ENCODE measurements at regions not wholly inside any gene's neighbourhood (a gene's known extent, or its start where the extent isn't known, plus 50 kb on each side); places are given as distances from the start of the nearest gene placed in this dataset.
"Not testable (repeated sequence)": the region's sequence is repeated elsewhere in the genome, so short reads cannot be mapped to it uniquely, and the experiment has no call there.

DNA sequence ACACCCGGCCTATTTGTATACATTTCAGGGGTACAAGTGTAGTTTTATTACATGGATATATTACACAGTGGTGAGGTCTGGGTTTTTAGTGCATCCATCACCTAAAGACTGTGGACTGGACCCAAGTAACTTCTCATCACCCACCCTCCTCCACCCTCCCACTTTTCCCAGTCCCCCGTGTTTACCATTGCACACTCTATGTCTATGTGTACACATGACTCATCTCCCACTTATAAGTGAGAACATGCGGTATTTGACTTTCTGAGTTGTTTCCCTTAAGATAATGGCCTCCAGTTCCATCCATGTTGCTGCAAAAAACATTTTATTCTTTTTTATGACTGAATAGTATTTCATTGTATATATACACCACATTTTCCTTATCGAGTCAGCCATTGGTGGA lies 98.9 kb upstream of the WAC start:
- no peak for DNase-seq (ENCODE audit: low read depth in 4 of 4, low spot score in 3 of 4)

DNA sequence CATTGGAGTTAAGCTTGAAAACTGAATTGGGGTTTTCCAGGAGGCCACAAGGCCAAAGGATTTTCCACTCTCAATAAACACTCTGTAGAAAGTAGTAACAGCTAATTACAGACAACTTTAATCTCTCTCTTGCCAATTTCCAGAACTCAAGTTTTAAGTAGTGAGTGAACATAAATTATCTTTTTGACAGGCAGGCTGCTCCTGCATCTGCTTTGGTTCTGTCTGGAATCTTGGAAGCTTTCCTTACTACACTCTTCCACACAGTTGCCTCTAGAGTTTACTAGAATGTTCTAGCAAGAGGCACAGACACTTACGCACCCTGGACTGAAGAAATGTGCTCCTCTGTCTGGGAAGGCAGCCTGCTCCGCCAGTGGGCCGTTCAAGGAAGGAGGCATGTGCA lies 90.5 kb upstream of the WAC start:
- no peak for DNase-seq (ENCODE audit: low read depth in 4 of 4, low spot score in 3 of 4)

DNA sequence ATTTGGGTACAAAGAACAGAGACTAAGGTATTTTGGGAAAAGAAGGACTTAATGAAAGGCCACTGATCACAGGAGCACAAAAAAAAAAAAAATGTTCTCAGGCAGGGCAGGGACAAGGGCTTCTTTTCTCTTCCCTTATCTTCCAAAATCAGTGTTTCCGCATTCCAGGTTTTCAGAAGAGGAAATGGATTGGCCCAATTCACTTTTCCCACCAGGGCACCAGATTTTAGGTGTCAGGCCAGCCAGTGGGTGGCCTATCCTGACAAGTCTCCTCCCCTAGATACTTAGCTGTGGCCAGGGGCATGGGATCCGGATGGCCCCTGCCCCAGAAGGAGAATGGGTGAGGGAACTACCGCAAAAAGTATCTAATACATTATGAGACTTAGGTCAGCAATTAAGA lies 88.9 kb upstream of the WAC start:
- no peak for DNase-seq (ENCODE audit: low read depth in 4 of 4, low spot score in 3 of 4)

DNA sequence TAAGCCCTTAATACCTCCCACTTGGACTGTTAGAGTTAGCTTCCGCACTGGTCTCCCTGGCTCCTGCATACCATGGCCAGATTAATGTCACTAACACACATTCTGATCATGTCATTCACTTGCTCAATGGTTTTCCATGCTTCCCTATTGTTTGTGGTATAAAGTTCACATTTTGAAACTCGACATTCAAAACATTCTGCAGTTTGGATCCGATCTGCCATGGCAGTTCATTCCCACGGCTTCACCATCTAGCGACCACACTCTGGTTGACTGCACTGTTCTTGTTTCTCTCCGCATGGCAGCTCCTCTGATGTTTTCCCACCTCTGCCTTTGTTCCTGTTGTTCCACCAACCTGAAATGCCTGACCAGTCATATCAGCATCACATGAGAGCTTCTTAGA lies 87.4 kb upstream of the WAC start:
- DNase-seq (ENCODE audit: low read depth in 4 of 4, low spot score in 3 of 4): peak in 2 of 4 donors; percentile 5 to 21

DNA sequence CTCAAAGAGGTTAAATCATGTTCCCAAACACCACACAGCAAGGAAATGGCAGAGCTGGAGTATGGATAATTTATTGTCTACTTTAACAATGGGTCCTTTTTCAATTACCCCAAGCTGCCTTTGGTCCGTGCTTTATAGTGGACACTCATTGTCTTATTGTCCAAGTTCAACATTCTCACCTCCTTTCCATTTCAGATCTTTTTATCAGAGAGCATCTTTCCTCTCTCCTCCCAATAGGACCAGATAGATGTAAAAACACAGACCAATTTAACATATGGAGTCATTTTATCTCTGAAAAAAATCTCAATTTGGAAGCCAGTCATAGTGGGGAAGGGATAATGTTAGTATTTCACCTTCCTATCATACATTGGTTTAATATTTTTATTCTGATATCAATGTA lies 83.5 kb upstream of the WAC start:
- no peak for DNase-seq (ENCODE audit: low read depth in 4 of 4, low spot score in 3 of 4)

DNA sequence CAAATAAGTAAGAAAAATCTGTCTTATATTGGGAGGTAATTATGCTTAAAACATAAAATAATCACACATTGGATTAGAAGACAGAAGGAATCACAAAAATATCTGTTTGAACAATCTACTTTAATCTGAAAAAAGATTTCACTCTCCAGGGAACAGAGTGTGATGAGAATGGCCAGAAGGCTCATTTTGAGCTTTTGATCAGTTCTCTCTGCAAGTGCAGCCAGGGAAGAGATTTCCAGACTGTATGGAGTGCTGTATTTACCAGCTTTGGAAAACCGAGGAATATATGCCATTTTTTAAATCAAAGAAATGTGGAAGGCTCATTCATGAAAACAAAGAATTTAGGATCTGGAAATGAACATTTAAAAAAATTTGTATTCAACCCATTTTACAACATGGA lies 83.0 kb upstream of the WAC start:
- DNase-seq (ENCODE audit: low read depth in 4 of 4, low spot score in 3 of 4): no peak

DNA sequence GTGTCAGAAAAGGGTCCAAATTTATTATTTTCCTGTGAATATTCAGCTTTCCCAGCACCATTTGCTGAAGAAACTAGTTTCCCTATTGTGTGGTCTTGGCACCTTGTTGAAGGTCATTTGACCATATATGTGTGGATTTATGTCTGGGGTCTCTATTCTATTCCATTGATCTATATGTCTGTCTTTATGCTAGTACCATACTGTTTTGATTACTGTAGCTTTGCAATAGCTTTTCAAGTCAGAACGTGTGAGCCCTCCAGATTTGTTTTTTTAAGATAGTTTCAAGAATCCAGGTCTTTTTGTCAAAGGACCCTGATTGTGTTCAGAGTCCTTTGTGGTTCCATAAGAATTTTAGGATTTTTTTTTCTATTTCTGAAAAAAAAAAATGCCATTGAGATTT lies 79.0 kb upstream of the WAC start:
- DNase-seq (ENCODE audit: low read depth in 4 of 4, low spot score in 3 of 4): no peak

DNA sequence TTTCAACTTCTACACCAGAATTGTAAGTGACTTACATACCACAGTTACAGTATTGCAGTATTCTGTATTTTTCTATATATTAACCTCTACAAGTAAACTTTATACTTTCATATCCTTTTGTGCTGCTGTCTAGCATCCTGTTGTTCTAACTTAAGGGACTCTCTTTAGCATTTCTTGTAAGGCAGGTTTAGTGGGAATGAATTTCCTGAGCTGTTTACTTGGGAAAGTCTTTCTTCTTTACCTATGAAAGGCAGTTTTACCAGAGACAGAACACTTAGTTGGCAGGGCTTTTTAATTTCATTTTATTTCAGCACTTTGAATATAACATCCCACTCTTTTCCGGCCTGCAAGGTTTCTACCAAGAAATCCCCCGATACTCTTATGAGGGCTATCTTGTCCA lies 75.8 kb upstream of the WAC start:
- no peak for DNase-seq (ENCODE audit: low read depth in 4 of 4, low spot score in 3 of 4)

DNA sequence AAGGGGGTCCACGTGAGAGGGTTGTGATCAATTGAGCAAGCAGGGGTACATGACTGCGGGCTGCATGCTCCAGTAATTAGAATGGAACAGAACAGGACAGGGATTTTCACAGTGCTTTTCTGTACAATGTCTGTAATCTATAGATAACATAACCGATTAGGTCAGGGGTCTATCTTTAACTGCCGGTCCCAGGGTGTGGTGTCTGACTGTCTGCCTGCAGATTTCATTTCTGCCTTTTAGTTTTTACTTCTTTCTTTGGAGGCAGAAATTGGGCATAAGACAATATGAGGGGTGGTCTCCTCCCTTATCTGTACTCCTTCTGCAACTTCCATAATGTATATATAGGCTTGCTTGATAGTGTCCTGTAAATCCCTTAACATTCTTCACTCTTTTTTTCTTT lies 75.0 kb upstream of the WAC start:
- DNase-seq (ENCODE audit: low read depth in 4 of 4, low spot score in 3 of 4): not testable (repeated sequence)

DNA sequence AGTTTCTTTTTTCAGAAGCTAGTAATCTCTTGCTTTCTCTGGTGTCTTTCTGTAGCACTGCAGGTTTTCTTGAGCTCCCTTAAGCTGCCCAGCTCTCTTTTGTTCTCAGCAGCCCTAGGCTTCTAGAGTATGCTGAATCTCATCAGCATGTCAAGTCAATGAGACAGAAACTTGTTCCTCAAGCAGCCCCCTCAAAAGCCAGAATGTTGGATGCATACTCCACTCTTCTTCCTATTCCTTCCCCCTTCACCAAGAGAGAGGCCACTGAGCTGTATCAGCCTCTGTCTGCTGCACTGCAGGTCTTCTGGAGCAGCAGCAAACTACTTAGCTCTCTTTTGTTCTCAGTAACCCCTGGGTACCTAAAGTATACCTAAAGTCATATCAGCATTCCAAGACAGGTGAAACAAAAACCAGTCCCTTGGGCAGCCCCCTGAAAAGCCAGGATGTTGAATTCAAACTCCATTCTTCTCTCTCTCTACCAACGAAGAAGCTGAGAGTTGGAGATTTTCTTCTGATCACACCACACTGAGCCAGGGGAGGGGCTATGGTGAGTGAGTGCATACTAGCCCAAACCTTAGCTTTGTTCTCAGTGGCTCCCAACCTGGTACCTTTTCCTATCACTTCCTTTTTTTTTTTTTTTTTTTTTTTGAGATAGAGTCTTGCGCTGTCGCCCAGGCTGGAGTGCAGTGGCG lies 73.3 kb upstream of the WAC start:
- no peak for DNase-seq (ENCODE audit: low read depth in 4 of 4, low spot score in 3 of 4)

DNA sequence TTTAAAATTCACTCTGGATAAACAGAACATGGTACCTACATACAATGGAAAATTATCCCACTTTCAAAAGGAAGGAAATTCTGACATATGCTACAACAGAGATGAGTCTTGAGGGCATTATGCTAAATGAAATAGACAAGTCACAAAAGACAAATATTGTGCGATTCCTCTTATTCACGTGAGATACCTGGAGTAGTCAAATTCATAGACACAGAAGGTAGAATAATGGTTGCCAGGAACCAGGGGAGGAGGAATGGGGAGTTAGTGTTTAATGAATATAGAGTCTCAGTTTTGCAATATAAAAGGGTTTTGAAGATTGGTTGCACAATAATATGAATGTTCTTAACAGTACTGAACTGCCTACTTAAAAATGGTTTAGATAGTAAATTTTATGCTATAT lies 69.8 kb upstream of the WAC start:
- no peak for DNase-seq (ENCODE audit: low read depth in 4 of 4, low spot score in 3 of 4)

DNA sequence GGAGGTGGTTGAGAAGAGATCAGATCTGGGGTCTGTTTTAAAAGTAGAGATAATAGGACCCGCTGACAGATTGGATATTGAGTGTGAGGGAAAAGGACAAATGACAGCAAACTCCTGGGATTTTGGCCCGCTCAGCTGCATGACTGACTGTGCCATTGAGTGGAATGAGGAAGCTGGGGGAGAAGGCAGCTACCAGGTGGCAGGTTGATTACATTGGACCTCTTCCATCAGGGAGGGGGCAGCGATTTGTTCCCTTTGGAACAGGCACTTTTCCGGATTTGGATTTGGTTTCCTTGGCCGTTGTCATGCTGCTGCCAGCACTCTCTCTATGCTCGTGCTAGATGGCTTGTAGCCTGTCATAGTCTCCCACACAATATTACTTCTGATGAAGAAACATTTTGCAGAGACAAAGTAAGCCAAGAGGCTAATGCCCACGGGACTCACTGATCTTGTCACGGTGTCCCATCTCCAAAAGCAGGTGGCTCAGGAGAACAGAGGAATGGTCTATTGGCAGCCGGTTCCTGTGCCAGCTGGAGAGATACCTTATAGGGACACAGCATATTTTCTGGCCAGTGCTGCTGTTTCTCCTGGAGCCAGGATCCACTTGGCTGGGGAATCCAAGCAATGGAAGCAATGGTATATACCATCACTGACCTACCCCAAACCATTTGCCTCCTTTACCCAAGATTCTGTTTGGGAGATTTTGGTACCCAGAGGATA lies 69.1 kb upstream of the WAC start:
- DNase-seq (ENCODE audit: low read depth in 4 of 4, low spot score in 3 of 4): no peak

DNA sequence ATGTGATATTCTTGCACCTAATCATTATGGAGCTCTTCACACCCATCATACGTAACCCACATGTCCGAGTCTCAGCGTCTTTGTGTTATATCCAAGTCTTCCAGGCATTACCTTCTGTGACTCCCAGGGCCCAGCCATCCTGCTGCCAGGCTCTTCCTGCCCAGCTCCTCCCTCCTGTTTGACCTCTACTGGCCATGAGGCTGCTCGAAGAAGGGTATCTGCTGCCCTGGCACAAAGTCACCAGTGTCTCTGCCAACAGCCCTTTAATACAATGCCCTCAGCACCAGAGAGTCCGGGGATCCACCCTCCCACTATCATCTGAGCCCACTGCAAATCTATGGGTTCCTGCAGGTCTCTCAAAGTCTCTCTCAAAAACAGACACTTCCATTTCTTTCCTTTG lies 65.3 kb upstream of the WAC start:
- no peak for DNase-seq (ENCODE audit: low read depth in 4 of 4, low spot score in 3 of 4)

DNA sequence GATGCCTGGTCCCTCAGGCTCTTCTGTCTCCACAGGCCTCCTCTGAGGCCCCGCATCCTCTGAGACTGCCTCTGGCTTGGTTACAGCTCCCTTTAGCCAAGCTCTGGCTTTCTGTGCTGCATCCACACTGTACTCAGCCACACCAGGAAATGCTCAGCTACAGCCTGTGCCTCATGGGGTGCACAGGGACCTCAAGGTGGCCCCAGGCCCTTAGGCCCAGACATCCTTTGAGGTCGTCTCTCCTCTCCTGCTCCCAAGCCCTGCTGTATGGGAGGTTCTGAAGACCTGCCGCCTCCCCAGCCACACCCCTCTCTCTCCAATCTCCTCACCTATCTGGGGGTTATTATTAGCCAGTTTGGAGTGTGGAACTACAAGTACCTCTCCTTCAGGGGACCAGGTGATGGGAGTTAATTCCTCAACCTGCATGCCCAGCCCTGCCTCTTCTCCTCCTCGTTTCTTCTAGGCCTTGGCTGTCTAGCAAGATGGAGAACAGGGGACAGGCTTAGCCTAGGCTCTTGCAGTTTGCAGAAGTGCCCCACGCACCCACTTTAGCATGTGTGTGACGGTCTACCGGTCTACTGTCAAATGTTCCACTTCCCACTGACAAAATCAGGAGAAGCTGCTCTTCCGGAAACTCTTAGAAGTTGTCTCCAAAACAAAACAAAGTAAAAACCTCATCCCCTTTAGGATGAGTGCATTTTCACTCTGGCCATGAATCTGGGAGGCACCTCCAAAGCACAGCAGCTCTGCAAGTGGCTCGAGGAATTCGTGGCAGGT lies 64.0 kb upstream of the WAC start:
- DNase-seq (ENCODE audit: low read depth in 4 of 4, low spot score in 3 of 4): no peak

DNA sequence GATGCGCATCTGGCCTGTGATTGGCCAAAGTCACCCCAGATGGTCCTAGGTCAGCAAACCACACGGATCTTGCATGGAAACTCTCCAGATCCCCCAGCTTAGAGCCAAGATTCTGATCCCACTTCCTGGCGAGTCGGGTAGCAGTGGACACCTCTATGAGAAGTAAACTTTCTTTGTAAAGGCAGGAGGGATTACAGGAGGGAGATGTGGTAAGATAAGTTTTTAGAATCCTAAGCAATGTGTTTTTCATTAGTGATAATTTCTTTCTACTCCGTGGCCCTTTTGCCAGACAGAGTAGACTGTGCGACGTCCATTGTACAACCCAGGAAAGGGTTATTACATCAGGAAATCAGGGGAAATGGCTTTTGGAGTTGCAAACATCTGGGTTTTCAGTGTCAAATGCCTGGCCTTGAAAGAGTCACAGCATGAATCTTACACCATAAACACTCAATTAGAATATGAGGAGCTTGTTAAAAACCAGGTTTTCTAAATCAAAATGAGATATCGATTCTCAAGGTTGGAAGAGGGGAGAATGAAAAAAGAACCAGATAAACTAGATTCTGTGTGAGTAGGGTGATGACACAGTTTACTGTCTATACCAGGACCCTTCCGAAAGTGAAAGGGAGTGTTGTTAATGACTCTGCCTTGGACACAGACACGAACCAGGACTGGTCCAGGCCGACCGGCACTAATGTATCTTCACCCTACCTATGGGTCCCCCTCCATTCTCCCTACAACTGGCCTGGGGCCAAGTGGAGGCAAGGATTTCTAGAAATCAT lies 61.9 kb upstream of the WAC start:
- no peak for DNase-seq (ENCODE audit: low read depth in 4 of 4, low spot score in 3 of 4)

DNA sequence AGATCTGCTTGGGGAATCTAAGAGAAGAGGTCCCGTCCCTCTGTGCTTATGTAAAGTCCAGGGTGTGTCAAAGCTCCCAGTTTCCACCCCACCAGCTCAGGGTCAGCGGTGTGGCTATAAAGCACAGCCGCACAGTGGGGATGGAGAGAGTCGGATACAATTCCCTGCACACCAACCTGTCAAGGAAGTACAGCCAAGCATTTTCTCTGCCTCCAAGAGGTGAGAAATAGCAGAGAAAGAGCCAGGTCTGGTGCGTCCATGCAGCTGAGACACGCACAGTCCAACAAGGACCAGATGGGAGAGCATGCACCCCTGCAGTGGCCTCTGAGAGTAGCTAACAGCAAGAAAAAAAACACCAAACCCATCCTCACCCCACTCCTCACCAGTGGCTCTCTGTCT lies 61.3 kb upstream of the WAC start:
- DNase-seq (ENCODE audit: low read depth in 4 of 4, low spot score in 3 of 4): no peak

DNA sequence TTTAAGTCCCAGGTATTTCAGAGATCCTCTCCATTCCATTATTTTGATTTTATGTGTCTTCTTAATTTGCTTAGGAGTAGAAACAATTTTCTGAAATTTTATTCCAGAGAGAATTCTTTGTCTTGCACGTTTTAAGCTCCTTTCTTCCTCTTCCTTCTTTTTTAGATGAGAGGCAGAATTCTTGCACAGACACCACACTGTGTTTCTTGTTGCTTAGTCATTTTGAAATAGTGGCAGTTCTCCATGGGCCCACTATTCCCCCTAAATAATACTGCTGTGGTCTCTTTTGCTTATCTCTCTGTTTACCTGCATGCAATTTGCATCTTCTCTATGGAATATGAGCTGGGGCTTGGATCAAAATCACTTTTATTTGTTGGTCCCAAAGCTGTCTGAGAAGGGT lies 54.3 kb upstream of the WAC start:
- DNase-seq (ENCODE audit: low read depth in 4 of 4, low spot score in 3 of 4): no peak

DNA sequence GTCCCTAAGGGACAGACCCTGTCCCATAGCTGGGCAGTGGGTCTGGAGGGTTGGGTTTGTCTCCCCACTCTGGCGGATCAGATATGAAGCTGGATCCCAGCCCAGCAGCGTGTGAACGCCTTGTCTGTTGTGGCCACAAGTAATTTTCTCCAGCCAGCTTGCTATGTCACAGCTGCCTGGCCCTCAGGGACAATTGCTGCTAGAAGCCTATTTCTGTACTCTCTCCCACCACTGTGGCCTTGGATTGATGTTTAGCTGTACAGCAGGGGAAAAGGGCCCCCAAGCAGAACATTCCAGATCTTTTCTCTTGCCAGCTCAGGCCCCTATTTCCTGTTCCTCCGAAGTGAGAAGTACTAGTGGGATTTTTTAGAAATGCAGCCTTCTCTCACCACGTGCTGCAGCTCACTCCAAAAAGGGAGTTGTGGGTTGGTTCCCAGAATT lies 53.5 kb upstream of the WAC start:
- no peak for DNase-seq (ENCODE audit: low read depth in 4 of 4, low spot score in 3 of 4)

DNA sequence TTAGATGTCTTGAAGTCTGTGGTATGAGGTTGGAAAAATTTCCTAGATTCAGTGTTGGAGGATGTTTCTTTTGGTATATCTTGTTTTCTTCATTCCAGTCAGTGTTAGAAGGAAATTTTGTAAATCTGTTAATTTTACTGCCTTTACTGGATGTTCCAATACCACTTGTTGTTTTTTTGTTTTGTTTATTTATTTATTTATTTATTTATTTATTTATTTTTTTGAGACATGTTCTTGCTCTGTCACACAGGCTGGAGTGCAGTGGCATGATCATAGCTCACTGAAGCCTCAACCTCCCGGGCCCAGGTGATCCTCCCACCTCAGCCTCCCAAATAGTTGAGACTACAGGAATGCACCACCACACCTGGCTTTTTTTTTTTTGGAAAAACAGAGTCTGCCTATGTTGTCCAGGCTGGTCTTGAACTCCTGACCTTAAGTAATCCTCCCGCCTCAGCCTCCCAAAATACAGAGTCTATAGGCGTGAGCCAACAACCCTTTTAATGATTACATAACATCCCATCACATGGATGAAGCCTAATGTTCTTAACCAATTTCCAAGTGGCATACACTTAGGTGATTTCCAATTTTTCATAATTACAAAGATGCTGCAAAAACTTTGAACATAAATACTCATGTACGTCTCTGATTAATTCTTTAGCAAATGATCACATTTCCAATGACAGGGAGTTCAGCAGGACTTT lies 52.8 kb upstream of the WAC start:
- DNase-seq (ENCODE audit: low read depth in 4 of 4, low spot score in 3 of 4): no peak

DNA sequence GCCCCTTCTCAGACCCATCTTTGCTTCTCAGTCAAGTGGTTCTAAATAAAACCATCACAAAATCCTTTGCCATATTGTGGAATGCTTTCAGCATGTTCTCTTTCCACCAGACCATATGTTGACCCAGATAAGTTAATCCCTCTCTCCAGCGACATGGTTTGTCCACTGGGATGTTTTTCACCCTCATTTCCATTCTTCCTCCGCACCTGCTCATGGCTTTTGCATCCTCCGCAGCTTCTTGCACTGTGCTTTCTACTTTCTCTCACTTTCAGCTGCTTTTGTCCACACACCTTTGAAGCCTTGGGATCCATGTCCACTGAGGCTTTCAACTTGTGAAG lies 52.3 kb upstream of the WAC start:
- no peak for DNase-seq (ENCODE audit: low read depth in 4 of 4, low spot score in 3 of 4)

DNA sequence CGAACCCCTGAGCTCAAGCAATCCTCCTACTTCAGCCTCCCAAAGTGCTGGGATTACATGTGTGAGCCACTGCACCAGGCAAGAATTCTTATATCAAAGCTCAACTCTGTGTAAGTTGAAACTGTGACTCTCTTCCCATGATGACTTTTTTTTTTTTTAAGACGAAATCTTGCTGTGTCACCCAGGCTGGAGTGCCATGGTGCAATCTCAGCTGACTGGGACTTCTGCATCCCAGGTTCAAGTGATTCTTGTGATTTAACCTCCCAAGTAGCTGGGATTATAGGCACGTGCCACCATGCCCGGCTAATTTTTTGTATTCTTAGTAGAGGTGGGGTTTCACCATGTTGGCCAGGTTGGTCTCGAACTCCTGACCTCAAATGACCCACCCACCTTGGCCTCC lies 51.6 kb upstream of the WAC start:
- not testable (repeated sequence) for DNase-seq (ENCODE audit: low read depth in 4 of 4, low spot score in 3 of 4)
